ENCODE measurements at regions not wholly inside any gene's neighbourhood (a gene's known extent, or its start where the extent isn't known, plus 50 kb on each side); places are given as distances from the start of the nearest gene placed in this dataset.
"Not testable (repeated sequence)": the region's sequence is repeated elsewhere in the genome, so short reads cannot be mapped to it uniquely, and the experiment has no call there.

GRCh38 chr2:186093174-186093573, 354.6 kb downstream of the FSIP2 start:
- no peak for DNase-seq

GRCh38 chr2:186098821-186099220, 360.2 kb downstream of the FSIP2 start:
- no peak for DNase-seq

DNA sequence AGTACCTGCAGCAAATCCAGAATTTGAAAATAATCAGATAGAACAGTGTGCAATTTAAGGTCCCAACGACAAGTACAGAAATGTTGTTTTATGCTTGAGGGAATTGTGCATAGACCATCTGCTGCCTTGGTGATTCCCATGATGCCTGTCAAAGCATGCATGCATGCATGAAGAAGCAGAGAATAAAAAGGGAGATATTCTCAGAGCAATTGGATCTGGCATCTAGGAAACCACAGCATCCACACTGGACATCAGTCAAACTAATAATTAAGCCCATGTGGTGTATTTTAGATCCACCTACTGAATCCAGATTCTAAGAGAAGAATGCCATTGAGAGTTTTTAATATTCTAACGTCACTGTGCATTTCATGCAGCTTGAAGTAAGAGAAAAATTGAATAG, 361.2 kb downstream of the FSIP2 start:
- no peak for DNase-seq

DNA sequence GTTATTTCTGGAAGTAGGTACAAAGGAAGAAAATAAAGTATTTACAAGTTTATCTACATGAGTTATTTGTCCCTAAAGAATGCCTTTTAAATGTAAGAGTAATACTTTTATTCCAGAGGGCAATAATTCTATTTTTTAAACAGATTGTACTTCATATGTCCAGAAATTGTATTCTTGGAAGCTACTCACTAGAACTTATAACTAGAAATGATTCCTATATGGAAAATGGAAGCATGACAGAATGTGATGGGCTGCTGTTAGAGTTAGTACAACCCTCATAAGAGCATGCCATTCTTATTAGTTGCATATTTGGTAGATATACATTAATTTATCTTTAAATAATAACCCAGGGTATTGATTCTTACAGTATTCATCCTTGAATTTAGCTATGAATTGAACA, 362.0 kb downstream of the FSIP2 start:
- no peak for DNase-seq

DNA sequence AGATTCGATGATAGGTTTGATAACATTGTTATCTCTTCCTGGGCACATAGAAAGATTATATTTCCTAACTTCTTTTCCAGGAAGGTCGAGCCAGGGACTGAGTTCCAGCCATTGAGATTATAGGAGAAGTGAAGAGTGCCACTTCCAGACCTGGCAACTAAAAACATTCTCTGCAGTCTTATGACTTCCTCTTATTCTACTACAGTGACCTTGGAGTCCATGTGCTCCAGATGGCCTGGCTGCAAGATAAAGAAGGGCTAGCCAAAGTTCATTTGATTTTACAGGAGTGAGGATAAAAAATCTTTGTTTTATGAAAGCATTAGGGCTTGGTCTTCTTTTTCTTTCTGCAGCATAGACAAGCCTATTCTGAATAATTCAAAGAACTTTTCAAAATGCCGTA, 363.0 kb downstream of the FSIP2 start:
- no peak for DNase-seq

GRCh38 chr2:186103276-186103675, 364.7 kb downstream of the FSIP2 start:
- no peak for DNase-seq

GRCh38 chr2:186105016-186105724, 366.6 kb downstream of the FSIP2 start:
- DNase-seq = no peak

DNA sequence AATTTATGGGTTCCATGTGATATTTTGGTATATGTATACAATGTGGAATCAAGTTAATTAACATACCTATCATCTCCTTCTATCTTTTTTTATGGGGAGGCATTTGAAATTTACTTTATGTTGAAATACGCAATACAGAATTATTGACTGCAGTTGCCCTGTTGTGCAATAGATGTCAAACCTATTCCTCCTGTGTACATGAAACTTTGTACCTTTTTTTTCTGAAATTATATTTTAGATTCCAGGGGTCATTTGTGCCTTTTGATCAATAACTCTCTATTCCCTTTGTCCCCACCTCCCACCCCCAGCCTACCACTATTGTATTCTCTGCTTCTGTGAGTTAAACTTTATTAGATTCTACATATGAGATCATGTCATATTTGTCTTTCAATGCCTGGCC, 369.9 kb downstream of the FSIP2 start:
- no peak for DNase-seq

DNA sequence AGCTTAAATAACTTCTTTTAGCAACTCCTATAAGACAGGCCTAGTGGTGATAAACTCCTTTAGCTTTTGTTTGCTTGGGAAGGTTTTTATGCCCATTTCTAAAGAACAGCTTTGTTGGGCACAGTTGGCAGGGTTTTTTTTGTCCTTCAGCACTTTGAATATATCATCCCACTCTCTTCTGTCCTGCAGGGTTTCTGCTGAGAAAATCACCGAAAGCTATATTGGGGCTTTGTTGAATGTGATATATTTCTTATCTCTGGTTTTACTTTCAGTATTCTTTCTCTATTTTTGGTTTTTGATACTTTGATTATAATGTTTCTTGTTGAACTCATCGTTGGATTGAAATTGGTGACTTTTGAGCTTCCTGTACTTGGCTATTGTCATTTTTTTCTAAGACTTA, 372.8 kb upstream of the ZC3H15 start:
- no peak for DNase-seq

DNA sequence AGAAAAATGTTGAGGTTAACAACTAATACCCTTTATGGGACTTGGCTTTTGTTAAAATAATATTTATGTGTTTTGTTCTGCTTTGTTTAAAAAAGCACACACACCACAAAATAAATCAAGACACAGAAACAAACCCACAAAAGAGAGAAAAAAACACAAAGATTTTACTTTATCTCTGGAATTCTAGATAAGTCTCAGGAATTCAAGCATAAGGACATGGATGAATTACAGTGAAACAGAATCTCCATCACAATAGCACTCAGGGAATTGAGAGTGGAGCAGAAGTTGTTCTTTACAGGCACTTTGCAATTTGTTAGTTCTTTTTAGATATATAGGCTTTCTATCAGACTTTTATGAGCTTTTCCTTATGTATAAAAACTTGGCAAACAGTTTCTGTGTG, 360.9 kb upstream of the ZC3H15 start:
- DNase-seq = no peak

- no peak for DNase-seq
Observed at GRCh38 chr2:186125625-186126024, 360.4 kb upstream of the ZC3H15 start.

GRCh38 chr2:186126181-186126580, 359.9 kb upstream of the ZC3H15 start:
- DNase-seq = no peak

DNA sequence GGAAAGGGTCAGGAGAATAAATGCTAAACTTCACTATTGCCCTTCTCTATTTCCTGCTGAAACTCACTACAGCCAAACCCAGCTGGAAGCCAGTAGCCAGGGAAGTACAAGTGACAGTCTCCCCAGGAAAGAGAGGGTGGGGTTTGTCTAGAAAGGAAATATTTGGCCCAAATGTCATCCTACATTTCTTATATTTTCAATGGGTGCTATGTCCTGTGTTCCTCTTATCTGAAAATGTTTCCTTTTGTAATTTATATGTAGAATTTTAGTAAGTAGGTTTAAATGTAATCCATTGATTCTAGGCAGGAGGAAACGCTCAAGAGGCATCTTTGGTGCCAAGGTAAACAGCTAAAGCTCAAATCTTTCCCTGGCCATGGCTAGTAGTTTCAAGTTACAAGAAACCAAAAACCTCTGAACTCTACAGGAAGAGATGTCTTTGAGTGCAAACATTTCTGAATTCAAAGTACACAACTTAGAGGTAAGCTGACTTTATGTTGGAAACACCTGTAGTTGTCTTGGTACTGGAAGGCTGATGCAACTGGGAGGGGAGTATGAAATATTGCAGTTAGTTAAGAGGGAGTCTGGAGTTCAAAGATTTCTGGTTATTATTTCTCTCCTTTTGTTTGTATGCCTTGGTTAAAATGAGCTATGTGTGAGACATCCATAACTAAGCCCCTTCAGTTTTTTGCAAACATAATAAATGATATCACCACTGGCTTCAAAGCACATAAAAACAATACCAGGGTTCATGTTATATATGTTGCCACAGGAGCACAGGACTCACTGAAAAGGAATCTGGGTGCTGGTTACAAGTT, 356.1 kb upstream of the ZC3H15 start:
- no peak for DNase-seq

DNA sequence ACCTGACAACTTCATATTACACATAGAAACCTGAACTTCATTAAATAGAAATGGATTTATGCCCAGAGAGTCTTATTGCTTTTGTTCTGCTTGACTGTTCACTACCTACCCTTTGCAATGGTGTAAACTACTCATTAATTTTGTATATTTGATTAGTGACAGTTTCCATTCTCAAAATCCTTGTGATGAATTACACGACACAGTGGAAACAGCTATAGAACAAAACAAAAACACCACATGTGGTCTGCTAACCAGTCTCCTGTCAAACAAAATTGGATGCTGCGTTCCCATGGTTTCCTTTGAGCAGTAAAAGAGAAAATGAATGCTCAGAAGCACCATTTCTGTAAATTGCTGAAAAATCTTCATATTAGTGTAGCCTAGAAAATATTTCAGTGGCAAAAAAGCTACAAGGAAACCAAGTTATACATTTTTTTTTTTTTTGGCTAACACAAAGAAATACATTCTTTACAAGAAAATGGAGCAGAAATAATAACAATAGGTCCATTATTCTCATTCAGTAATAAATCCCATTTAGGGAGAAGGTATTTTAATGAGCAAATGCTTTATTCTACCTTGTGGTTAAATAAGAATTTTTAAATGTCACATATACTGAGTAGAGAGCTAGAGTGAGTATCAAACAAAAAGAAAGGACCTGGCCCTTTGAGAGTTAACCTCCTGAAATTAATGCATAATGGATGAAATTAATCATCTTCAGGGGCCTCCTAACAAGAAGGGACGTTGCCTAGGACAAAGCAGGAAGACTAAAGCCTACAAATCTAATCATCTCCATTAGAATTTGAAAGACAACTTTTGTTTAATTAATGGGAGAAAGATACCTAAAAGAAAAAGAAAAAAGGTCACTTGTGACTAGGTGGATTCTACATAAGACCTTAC, 355.1 kb upstream of the ZC3H15 start:
- DNase-seq = no peak

DNA sequence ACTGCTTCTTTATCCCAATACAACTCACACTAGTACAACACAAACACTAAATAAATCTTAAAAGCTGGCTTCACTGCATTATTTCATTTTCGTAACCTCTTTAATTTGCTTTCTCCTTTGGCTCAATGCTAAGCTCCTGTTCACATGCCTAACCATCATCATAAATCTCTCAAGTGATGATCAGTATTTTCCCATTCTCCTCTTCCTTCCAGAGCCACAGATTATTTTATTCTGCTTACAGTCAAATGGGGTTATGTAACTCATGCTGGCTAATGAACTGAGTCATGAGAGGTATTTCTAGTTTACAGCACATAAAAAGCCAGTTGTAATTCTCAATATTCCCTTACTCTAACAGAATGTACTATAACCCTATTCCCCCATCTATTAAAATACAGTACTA, 350.4 kb upstream of the ZC3H15 start:
- no peak for DNase-seq

DNA sequence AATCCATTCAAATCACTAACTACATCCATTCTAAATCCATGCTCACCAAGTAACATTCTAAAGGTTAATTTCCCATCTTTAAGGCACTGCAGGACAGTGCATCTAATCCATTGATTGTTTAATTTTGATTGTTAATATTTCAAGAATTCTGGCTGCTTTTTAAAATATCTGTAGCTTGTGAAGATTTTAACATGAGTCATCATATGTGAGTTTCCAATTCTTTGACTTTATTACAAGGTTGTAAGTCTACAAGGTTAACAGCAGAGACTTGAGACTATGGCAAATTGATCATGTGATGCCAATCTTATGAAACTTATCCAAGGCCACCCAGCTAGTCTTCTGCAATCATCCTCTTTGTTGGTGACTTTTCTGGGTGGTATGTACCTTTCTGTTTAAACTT, 349.2 kb upstream of the ZC3H15 start:
- DNase-seq = no peak

DNA sequence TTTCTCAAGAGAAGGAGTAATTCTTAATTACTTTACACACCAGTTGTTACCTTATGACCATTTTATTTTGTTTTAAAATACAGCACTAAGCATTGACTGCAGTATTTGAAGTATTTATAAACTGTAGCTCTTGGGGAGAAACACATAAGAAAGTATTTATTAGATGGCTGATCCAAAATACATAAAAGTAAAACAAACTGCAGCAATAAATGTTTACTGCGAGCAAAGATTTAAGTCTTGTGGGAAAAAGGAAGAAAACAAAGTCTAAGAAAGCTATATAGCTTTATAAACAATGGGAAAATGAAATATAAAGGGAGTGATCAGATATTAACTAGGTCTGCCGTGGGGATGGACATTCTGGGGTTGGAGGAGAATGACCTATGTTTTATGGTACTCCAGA, 347.2 kb upstream of the ZC3H15 start:
- DNase-seq = no peak

DNA sequence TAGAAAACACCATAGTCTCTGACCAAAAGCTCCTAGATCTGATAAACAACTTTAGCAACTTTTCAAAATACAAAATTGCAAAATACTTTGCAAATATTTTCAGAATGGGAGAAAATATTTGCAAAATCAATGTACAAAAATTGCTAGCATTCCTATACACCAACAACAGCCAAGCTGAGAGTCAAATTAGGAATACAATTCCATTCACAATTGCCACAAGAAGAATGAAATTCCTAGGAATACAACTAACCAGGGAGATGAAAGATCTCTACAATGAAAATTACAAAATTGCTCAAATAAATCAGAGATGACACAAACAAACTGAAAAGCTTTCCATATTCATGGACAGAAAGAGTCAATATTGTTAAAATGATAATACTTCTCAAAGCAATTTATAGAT, 327.0 kb upstream of the ZC3H15 start:
- DNase-seq = no peak

DNA sequence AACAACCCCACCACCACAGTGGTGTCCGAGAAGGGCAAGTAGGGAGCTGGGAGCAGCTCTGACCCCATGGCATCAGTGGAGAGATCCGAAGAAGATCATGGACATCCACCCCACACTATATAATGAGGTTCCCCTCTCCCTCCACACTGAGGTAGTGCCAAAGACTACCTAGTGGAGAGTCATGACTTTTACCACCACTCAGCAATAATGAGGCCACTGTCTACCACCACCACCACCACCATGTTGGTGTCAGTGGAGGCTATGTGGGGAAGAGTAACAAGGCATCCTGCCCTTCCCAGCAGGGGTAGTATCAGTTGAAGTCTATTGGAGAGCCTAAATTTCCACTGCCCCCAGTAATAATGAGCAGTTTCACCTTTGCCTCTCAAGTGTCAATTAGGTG, 321.7 kb upstream of the ZC3H15 start:
- DNase-seq = no peak

- no peak for DNase-seq
Observed at GRCh38 chr2:186170693-186171092, 315.4 kb upstream of the ZC3H15 start.

DNA sequence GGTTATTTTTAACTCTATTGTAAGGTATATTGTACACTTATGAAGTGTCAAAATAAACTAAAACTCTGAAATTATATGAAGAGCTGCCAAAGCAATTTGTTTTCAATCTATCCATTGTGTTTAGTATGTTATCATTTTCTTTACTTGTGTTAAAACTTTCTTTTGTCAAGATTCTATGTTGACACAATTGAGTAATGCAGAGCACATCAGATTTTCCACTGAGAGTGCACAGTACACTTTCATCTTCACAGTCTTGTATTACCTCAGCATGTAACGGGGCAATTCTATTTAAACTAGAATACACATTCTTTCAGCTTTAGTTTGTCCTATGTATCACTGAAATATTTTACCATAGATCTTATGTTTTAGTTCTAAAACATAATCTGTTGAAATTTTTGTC, 304.4 kb upstream of the ZC3H15 start:
- no peak for DNase-seq

DNA sequence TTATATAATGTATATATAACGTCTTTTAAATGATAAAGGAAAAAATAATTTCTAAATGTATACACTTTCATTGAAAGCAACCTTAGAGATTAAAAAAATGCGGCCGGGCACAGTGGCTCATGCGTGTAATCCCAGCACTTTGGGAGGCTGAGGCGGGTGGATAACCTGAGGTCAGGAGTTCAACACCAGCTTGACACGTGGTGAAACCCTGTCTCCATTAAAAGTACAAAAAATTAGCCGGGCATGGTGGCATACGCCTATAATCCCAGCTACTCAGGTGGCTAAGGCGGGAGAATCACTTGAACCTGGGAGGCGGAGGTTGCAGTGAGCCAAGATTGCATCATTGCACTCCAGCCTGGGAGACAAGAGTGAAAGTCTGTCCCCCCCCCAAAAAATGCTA, 303.7 kb upstream of the ZC3H15 start:
- not testable (repeated sequence) for DNase-seq

DNA sequence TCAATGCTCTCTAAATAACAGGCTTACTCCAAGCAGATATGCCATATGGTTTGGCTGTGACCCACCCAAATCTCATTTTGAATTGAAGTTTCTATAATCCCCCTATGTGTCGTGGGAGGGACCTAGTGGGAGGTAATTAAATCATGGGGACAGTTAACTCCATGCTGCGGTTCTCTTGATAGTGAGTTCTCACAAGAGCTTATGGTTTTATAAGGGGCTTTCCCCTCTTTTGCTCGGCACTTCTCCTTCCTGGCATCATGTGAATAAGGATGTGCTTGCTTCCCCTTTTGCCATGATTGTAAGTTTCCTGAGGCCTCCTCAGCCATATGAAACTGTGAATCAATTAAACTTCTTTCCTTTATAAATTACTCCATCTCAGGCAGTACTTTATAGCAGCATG, 302.7 kb upstream of the ZC3H15 start:
- no peak for DNase-seq

DNA sequence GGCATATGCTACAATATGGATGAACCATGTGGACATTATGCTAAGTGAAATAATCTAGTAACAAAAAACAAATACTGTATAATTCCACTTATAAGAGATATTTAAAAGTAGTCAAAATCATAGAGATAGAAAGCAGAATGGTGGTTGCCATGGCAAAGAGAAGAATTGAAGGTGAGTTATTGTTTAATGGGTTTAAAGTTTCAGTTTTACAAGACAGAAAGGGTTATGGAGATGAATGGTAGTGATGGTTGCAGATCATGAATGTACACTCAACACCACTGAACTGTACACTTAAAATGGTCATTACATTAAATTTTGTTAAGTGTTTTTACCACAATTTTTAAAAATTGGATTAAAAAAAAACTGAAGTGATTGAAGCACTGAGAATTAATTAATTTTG, 298.2 kb upstream of the ZC3H15 start:
- no peak for DNase-seq

Measured in activated CD4-positive, alpha-beta T cell treated with anti-CD3 and anti-CD28 coated beads, Interleukin-10, Interleukin-2, amounts not matched to agents 100 ng/mL and 50 ng/mL, durations not matched to agents 16 hours and 8 hours (primary cell).